Omental fat pad (tissue), 3 donors: ENCODE measurements at regions not wholly inside any gene's neighbourhood (a gene's known extent, or its start where the extent isn't known, plus 50 kb on each side); places are given as distances from the start of the nearest gene placed in this dataset.
"Not testable (repeated sequence)": the region's sequence is repeated elsewhere in the genome, so short reads cannot be mapped to it uniquely, and the experiment has no call there.

ENCODE experiments used
- ATAC-seq: fragments of 150-250 bp; one replicate; pipeline ENCODE4 v1.9.1; 2016; ENCODE audit warnings: mild to moderate bottlenecking, moderate library complexity; ENCODE audit not compliant: low FRiP score
- DNase-seq: peaks from one replicate; pipeline ENCODE4 v3.0.0-alpha.2; 2019; ENCODE audit warnings: low spot score
- TF ChIP-seq, protein P1 (sequence below), 3 donors: fragments of 450-650 bp; IDR thresholded peaks; one replicate each; pipeline ENCODE4 v1.5.1; 2016 to 2017; ENCODE audit warnings: antibody characterized with exemption in 3 of 3, mild to moderate bottlenecking in 3 of 3, moderate library complexity in 2 of 3

DNA sequence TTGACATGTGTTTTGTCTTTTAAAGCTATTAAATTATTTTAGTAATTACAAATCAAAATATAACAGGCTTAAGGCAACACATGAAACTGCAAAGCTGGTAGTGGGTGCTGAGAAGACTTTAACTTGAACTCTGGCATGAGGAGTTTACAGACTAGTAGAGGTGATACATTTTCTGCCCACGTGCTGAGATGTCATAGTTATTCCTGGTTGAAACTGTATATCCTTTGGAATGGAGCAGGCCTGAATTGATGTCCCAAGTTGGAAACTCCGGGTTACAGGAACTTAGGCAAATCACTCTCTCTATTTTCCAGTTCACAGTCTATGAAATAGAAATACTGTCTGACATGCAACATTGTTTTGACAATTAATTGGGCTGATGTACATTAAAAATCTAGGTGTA lies 177.1 kb upstream of the NOL4 start:
- no peak for ATAC-seq
- TF ChIP-seq, protein P1, sequence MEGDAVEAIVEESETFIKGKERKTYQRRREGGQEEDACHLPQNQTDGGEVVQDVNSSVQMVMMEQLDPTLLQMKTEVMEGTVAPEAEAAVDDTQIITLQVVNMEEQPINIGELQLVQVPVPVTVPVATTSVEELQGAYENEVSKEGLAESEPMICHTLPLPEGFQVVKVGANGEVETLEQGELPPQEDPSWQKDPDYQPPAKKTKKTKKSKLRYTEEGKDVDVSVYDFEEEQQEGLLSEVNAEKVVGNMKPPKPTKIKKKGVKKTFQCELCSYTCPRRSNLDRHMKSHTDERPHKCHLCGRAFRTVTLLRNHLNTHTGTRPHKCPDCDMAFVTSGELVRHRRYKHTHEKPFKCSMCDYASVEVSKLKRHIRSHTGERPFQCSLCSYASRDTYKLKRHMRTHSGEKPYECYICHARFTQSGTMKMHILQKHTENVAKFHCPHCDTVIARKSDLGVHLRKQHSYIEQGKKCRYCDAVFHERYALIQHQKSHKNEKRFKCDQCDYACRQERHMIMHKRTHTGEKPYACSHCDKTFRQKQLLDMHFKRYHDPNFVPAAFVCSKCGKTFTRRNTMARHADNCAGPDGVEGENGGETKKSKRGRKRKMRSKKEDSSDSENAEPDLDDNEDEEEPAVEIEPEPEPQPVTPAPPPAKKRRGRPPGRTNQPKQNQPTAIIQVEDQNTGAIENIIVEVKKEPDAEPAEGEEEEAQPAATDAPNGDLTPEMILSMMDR (IDR thresholded peaks at IDR 0.05): no peak
- DNase-seq: no peak

DNA sequence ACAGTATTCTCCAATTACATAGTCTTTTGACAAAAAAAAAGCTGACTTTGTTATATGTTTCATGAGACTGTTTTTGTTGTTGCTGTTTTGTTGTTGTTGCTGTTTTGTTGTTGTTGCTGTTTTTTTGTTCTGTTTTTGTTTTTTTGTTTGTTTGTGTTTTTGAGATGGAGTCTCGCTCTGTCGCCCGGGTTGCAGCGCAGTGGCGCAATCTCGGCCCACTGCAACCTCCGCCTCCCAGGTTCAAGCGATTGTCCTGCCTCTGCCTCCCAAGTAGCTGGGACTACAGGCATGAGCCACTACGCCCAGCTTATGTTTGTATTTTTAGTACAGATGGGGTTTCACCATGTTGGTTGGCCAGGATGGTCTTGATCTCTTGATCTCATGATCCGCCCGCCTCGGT lies 182.8 kb upstream of the NOL4 start:
- ATAC-seq, DNase-seq: not testable (repeated sequence)

DNA sequence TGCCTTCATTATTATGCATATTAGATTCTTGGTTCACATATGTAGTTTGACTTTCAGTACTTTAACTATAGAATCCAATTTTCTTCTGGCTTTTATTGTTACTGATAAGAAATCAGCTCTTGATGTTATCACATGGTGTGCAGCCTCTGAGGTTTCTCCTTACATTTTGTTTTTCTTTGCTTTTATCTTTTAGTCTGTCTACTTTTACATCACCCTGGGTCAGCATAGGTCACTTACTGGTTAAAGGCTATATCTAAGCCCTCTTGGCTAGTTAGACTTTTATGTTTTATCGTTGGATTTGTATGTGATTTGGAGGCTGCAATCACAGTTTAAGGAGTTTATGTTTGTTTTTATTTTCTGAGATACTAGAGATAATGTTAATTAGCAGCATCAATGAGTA lies 187.2 kb upstream of the NOL4 start:
- TF ChIP-seq, protein P1 (IDR thresholded peaks at IDR 0.05): no peak
- no peak for ATAC-seq
- DNase-seq: no peak

DNA sequence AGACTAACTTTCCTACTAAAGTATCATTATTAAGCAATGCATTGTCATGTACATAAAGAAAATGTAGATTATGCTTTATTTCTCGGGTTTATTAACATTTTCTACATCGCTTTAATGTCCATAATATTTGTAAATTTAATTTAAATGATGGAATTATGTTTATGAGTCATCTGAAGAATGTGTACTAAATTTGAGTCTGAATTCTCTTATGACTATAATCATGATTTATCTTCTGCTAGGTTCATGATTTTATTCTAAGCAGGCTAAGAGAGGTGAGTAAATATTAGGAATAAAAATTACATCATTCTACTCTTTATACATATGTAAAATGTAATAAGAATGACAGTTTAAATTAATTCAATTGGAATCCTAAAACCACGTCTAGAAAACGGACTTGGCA lies 206.3 kb upstream of the NOL4 start:
- TF ChIP-seq, protein P1 (IDR thresholded peaks at IDR 0.05): no peak
- DNase-seq: no peak
- ATAC-seq: no peak

DNA sequence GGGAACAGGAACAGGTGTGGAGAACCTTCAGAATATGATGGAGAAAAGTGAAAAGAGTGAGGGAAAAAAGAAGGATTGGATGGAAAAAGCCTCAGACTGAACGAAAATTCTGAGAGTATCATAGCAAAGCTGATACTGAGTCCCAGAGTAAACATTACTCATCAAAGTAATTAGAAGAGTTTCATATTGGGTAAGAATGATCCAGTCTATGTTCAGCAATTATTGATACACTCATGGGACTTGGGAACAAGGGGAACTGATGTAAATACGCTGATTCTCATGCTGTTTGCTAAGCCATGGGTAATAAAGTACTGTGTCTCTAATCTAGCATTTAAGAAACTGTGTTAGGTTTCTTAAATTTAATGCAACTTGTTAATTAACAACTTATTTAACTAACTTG lies 219.9 kb upstream of the NOL4 start:
- ATAC-seq: no peak
- TF ChIP-seq, protein P1 (IDR thresholded peaks at IDR 0.05): no peak
- no peak for DNase-seq

DNA sequence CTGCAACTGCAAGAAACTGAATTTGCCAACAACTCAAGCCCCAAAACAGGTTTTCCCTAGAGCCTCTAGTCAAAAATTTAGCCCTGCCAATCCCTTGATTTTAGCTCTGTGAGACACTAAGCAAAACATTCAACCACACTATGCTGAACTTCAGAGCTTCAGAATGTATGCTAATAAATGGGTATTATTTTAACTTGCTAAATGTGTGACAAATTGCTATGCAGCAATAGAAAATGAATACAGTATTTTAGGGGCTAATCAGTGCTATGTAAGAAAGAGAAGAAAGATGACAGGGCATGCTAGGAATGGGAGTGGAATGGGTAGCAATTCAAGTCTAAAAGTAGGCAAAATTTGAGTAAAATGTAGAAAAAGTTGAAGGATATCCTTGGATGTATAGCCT lies 223.9 kb upstream of the NOL4 start:
- DNase-seq (no peak), ATAC-seq (no peak)
- TF ChIP-seq, protein P1 (IDR thresholded peaks at IDR 0.05): no peak

DNA sequence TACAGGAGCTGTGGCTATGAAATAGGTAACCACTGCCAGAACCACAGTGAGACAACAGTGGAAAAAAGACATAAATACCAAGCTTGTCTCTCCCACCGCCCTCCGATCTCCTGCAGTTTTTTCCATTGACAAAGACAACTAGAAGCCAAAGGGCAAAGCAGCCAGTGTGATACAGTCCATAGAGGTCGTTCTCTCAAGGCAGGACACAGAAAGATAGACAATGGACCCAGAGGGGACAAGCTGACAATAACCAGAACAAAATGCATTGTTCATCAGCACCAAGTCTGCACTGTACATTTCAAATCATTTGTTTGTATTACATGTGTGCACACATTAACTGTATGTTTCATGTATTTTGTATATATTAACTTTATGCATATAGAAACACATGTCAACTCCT lies 233.0 kb upstream of the NOL4 start:
- no peak for ATAC-seq
- TF ChIP-seq, protein P1 (IDR thresholded peaks at IDR 0.05): no peak
- DNase-seq: no peak

DNA sequence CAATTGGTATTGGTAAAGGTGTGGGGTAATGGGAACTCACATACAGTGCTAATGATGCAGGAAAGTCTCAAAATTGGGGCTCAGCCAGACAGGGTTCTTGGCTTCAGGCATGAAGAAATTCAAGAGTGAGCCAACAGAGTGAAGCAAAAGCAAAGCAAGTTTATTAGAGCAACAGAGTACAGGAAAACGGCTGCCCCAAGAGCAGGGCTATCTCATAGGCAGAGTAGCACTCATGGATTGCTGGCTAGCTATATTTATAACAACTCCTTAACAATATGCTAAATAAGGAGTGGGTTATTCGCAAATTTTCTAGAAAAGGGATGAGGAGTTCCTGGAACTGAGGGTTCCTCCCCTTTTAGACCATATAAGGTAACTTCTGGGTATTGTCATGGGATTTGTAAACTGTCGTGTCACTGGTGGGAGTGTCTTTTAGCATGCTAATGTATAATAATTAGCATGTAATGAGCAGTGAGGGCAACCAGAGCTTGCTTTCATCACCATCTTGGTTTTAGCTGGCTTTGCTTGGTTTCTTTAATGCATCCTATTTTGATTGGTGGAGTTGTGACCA lies 233.8 kb upstream of the NOL4 start:
- no peak for ATAC-seq
- DNase-seq: no peak
- TF ChIP-seq, protein P1 (IDR thresholded peaks at IDR 0.05): no peak
